Activated B cell treated with CpG ODN at 0.5 μM for 24 hours (primary cell): ENCODE measurements at regions not wholly inside any gene's neighbourhood (a gene's known extent, or its start where the extent isn't known, plus 50 kb on each side); places are given as distances from the start of the nearest gene placed in this dataset.

Experiments
- ATAC-seq: fragments of 200-7000 bp; cut with Tn5 transposase; one replicate; pipeline ENCODE4 v1.10.0; 2021; ENCODE audit warnings: low read depth, mild to moderate bottlenecking, moderate library complexity
- CTCF ChIA-PET: fragments of 350-600 bp; sonication (Branson Sonifier 250); formaldehyde crosslinking; loops from one replicate; lab custom pipeline; 2021; ENCODE audit warnings: antibody characterized with exemption; lab: Charles Lee
- POLR2A ChIA-PET: fragments of 350-600 bp; sonication (Branson Sonifier 250); formaldehyde crosslinking; loops from one replicate; lab custom pipeline; 2021; ENCODE audit warnings: antibody characterized with exemption; lab: Charles Lee
- DNase-seq: peaks from one replicate; pipeline ENCODE4 v3.0.0; 2022
- H3K27ac Mint-ChIP-seq: one replicate; pipeline ENCODE4 v1.8.0; 2020; ENCODE audit warnings: mixed read lengths
- H3K27me3 Mint-ChIP-seq: one replicate; pipeline ENCODE4 v1.8.0; 2021; ENCODE audit warnings: mixed read lengths
- H3K36me3 Mint-ChIP-seq: one replicate; pipeline ENCODE4 v1.8.0; 2021; ENCODE audit warnings: low read depth, mixed read lengths
- H3K4me1 Mint-ChIP-seq: one replicate; pipeline ENCODE4 v1.8.0; 2021; ENCODE audit warnings: mixed read lengths
- H3K4me3 Mint-ChIP-seq: one replicate; pipeline ENCODE4 v1.8.0; 2020; ENCODE audit warnings: mild to moderate bottlenecking, mixed read lengths
- H3K9me3 Mint-ChIP-seq: one replicate; pipeline ENCODE4 v1.8.0; 2020; ENCODE audit warnings: mixed read lengths
- intact Hi-C: fragments of 100-400 bp; cut with micrococcal nuclease; formaldehyde crosslinking; loops from one replicate; pipeline ENCODE4 v1.15.1; 2024
- TF ChIP-seq, protein P1 (sequence below): fragments of 200-600 bp; IDR thresholded peaks from one replicate; pipeline ENCODE4 v1.8.0; 2022; ENCODE audit warnings: antibody characterized with exemption, mild to moderate bottlenecking

DNA sequence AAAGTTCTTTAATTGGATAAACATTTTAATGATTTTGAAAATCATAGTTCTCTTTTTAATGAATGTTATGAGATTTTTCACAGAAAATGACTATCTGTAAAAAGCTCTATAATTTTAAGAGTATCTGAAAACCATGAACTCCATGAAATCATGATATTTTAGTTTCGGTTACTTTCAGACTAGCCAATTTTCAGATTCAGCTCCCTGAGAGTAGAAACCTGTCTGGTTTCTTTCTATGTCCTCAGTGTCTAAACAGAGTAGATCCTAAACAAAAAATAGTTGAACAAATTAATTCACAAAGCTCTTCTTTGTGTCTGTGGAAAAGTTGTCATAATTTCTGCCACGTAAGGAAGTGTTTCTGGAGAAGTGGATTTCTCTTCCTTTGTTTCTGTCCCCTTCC lies 1247.7 kb downstream of the NSUN3 start:
- intact Hi-C loops, result no loop called here
- TF ChIP-seq, protein P1, sequence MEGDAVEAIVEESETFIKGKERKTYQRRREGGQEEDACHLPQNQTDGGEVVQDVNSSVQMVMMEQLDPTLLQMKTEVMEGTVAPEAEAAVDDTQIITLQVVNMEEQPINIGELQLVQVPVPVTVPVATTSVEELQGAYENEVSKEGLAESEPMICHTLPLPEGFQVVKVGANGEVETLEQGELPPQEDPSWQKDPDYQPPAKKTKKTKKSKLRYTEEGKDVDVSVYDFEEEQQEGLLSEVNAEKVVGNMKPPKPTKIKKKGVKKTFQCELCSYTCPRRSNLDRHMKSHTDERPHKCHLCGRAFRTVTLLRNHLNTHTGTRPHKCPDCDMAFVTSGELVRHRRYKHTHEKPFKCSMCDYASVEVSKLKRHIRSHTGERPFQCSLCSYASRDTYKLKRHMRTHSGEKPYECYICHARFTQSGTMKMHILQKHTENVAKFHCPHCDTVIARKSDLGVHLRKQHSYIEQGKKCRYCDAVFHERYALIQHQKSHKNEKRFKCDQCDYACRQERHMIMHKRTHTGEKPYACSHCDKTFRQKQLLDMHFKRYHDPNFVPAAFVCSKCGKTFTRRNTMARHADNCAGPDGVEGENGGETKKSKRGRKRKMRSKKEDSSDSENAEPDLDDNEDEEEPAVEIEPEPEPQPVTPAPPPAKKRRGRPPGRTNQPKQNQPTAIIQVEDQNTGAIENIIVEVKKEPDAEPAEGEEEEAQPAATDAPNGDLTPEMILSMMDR, result no peak
- H3K4me1 Mint-ChIP-seq, result no peaks in the 10 kb centered on the region
- POLR2A ChIA-PET, result no interaction called here
- CTCF ChIA-PET, result no interaction called here
- H3K9me3 Mint-ChIP-seq, result peaks cover 8% of the 10 kb centered on the region
- ATAC-seq (no peak), DNase-seq (no peak)
- no peak overlapping the region for H3K4me3 Mint-ChIP-seq
- H3K36me3 Mint-ChIP-seq, result no peaks in the 10 kb centered on the region
- no peaks in the 10 kb centered on the region for H3K27me3 Mint-ChIP-seq
- H3K27ac Mint-ChIP-seq, result no peak overlapping the region

DNA sequence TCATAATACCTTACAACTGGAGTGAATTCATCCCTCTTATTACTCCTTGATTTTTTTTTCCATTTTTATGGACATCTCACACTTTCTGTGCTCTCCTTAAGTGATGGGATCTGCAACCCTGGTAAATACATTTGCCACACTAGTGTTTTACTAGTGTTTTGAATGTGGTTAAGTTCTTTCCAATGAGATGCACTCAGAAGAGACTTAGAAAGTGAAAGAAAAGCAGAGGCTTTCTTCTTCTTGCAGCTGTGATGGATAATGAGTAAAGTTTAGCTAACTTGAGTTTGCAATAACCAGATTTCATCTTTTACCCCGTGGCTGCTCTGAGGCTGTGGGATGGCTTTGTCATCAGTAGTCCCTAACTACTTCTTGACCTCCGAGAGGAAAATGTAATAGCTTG lies 1248.4 kb downstream of the NSUN3 start:
- no peak for DNase-seq
- H3K4me1 Mint-ChIP-seq, result no peaks in the 10 kb centered on the region
- intact Hi-C loops, result no loop called here
- no peaks in the 10 kb centered on the region for H3K27me3 Mint-ChIP-seq
- ChIA-PET CTCF (no interaction called here), POLR2A (no interaction called here)
- TF ChIP-seq, protein P1, result no peak
- peaks cover 8% of the 10 kb centered on the region for H3K9me3 Mint-ChIP-seq
- no peak for ATAC-seq
- no peak overlapping the region for H3K4me3 Mint-ChIP-seq
- H3K36me3 Mint-ChIP-seq, result no peaks in the 10 kb centered on the region
- no peak overlapping the region for H3K27ac Mint-ChIP-seq

DNA sequence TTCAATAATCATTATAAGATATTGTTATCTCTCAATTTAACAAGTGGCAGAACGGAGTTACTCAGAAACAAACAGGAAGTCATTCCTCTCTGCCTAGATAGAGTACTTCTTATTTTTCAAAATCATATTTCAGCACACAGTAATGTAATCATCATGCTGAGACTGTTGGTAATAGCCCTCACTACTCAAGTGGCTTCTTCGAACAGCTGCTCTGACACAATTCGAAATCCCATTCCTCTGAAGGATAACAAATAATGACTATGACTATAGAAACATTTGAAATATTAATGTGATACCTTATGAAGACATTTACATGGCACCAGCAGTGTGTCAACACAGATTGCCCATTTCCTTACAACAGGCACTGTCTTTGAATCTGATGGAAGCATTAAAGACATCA lies 1249.8 kb downstream of the NSUN3 start:
- intact Hi-C loops, result no loop called here
- CTCF ChIA-PET, result no interaction called here
- no peaks in the 10 kb centered on the region for H3K36me3 Mint-ChIP-seq
- no peak overlapping the region for H3K4me3 Mint-ChIP-seq
- TF ChIP-seq, protein P1, result no peak
- no peaks in the 10 kb centered on the region for H3K4me1 Mint-ChIP-seq
- H3K9me3 Mint-ChIP-seq, result peaks cover 8% of the 10 kb centered on the region
- POLR2A ChIA-PET, result no interaction called here
- no peak for ATAC-seq
- no peak for DNase-seq
- H3K27ac Mint-ChIP-seq, result no peak overlapping the region
- H3K27me3 Mint-ChIP-seq, result no peaks in the 10 kb centered on the region

DNA sequence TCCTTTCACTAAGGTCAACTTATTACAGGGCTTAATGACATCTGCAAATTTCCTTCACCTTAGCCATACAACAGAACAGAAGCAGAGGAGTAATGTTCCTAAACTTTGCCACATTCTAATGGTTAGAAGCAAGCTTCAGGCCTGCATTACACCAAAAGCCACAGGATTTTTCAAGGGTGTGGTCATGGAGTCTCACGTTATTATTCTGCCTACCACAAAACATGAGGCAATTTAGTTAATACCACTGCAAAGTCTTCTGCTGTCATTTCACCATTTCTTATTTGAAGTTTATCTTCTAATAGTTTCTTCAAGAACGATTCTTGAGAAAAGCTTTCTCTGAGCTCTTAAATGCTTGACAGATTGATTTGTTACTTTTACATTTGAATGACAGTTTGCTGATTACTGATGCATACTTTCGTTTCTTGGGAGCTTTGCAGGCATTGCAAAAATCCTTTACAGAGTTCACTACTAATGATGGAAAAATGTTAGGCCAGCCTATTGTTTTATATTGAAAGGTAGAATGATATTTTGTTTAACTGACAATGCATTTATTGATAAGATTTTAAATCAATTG lies 1257.1 kb downstream of the NSUN3 start:
- no peaks in the 10 kb centered on the region for H3K4me1 Mint-ChIP-seq
- intact Hi-C loops, result no loop called here
- no peak for DNase-seq
- ChIA-PET CTCF (no interaction called here), POLR2A (no interaction called here)
- H3K36me3 Mint-ChIP-seq, result no peaks in the 10 kb centered on the region
- H3K27ac Mint-ChIP-seq, result no peak overlapping the region
- no peaks in the 10 kb centered on the region for H3K27me3 Mint-ChIP-seq
- no peak overlapping the region for H3K4me3 Mint-ChIP-seq
- TF ChIP-seq, protein P1, result no peak
- peaks cover 14% of the 10 kb centered on the region for H3K9me3 Mint-ChIP-seq
- no peak for ATAC-seq

DNA sequence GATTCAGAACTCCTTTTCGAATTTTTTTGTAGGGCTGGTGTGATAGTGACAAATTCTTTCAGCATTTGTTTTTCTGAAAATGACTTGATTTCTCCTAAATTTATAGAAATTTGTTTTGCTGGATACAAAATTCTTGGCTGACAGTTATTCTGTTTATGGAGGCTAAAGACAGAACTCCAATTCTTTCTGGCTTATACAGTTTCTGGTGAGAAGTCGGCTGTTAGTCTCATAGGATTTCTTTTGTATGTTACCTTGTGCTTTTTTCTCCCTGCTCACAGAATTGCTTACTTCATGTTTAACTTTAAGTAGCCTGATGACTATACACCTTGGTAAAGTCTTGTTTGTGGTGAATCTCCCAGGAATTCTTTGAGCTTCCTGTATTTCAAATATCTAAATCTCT lies 1264.6 kb downstream of the NSUN3 start:
- no peak for ATAC-seq
- Mint-ChIP-seq H3K4me1 (no peaks in the 10 kb centered on the region), H3K27me3 (no peaks in the 10 kb centered on the region), H3K36me3 (no peaks in the 10 kb centered on the region), H3K4me3 (no peak overlapping the region), H3K9me3 (peaks cover 12% of the 10 kb centered on the region), H3K27ac (no peak overlapping the region)
- DNase-seq, result no peak
- ChIA-PET CTCF (no interaction called here), POLR2A (no interaction called here)
- intact Hi-C loops, result no loop called here
- TF ChIP-seq, protein P1, result no peak
